Superior temporal gyrus (tissue), 1 donor: ENCODE measurements at regions not wholly inside any gene's neighbourhood (a gene's known extent, or its start where the extent isn't known, plus 50 kb on each side); places are given as distances from the start of the nearest gene placed in this dataset.
"Not testable (repeated sequence)": the region's sequence is repeated elsewhere in the genome, so short reads cannot be mapped to it uniquely, and the experiment has no call there.

Experiments used
- DNase-seq: peaks from one replicate; pipeline ENCODE4 v3.0.0-alpha.2; 2016; ENCODE audit errors: extremely low spot score

- DNase-seq: no peak
Measured at GRCh38 chr4:13893987-13894386, 266.5 kb upstream of the BOD1L1 start.

GRCh38 chr4:13900780-13901179, 273.3 kb upstream of the BOD1L1 start:
- DNase-seq: no peak

GRCh38 chr4:13902146-13902545, 274.6 kb upstream of the BOD1L1 start:
- DNase-seq: no peak

- DNase-seq: no peak
Measured at GRCh38 chr4:13903061-13903460, 275.5 kb upstream of the BOD1L1 start.

GRCh38 chr4:13903901-13904300, 276.4 kb upstream of the BOD1L1 start:
- no peak for DNase-seq

GRCh38 chr4:13905543-13905942, 278.0 kb upstream of the BOD1L1 start:
- no peak for DNase-seq

- DNase-seq: no peak
Measured at GRCh38 chr4:13906727-13907126, 279.2 kb upstream of the BOD1L1 start.

- DNase-seq: peak; percentile 49
Measured at GRCh38 chr4:13907255-13907751, 279.8 kb upstream of the BOD1L1 start.

- DNase-seq: no peak
Measured at GRCh38 chr4:13908455-13908854, 280.9 kb upstream of the BOD1L1 start.

GRCh38 chr4:13910556-13910955, 283.0 kb upstream of the BOD1L1 start:
- no peak for DNase-seq

GRCh38 chr4:13911256-13911655, 283.7 kb upstream of the BOD1L1 start:
- no peak for DNase-seq

GRCh38 chr4:13912436-13912925, 285.0 kb upstream of the BOD1L1 start:
- no peak for DNase-seq

GRCh38 chr4:13912966-13913365, 285.4 kb upstream of the BOD1L1 start:
- no peak for DNase-seq

- DNase-seq: no peak
Measured at GRCh38 chr4:13917015-13917414, 289.5 kb upstream of the BOD1L1 start.

GRCh38 chr4:13918110-13918509, 290.6 kb upstream of the BOD1L1 start:
- no peak for DNase-seq

GRCh38 chr4:13918991-13919441, 291.5 kb upstream of the BOD1L1 start:
- DNase-seq: peak; percentile 22

GRCh38 chr4:13920111-13920875, 292.8 kb upstream of the BOD1L1 start:
- no peak for DNase-seq

- no peak for DNase-seq
Measured at GRCh38 chr4:13920901-13921300, 293.4 kb upstream of the BOD1L1 start.

GRCh38 chr4:13921805-13922204, 294.3 kb upstream of the BOD1L1 start:
- DNase-seq: no peak

- DNase-seq: no peak
Measured at GRCh38 chr4:13922459-13922858, 294.9 kb upstream of the BOD1L1 start.

GRCh38 chr4:13922873-13923645, 295.5 kb upstream of the BOD1L1 start:
- no peak for DNase-seq

- DNase-seq: not testable (repeated sequence)
Measured at GRCh38 chr4:13924900-13925299, 297.4 kb upstream of the BOD1L1 start.

- no peak for DNase-seq
Measured at GRCh38 chr4:13928214-13928613, 300.7 kb upstream of the BOD1L1 start.
